ENCODE measurements at regions not wholly inside any gene's neighbourhood (a gene's known extent, or its start where the extent isn't known, plus 50 kb on each side); places are given as distances from the start of the nearest gene placed in this dataset.

GRCh38 chr4:141411936-141412335 lies 191.2 kb downstream of the ZNF330 start:
- Histone ChIP-seq H3K27ac (ENCODE audit: low read depth, low read length) (no peak overlapping the region), H4K20me1 (ENCODE audit: control insufficient read depth, insufficient read depth, low read depth, low read length) (no peaks in the 10 kb centered on the region), H3F3A (ENCODE audit: control insufficient read depth, insufficient read depth) (no peaks in the 10 kb centered on the region), H3K4me2 (ENCODE audit: low read length) (no peak overlapping the region), H3K36me3 (ENCODE audit: control insufficient read depth, low read length) (no peaks in the 10 kb centered on the region), H3K79me2 (ENCODE audit: control insufficient read depth, low read length) (no peaks in the 10 kb centered on the region), H3K9me3 (ENCODE audit: control insufficient read depth, insufficient read depth, low read length) (no peaks in the 10 kb centered on the region), H3K9me2 (replicated peaks; ENCODE audit: control insufficient read depth, low read length) (no peaks in the 10 kb centered on the region), H3K27me3 (ENCODE audit: control insufficient read depth, low read length) (no peaks in the 10 kb centered on the region), H3K4me3 (ENCODE audit: low read length) (no peak overlapping the region), H3K4me1 (ENCODE audit: control insufficient read depth, low read length) (no peaks in the 10 kb centered on the region)
- TF ChIP-seq EZH2phosphoT487 (IDR thresholded peaks at IDR 0.05; ENCODE audit: borderline replicate concordance, low read length), result no peak
- TF ChIP-seq, protein P1, sequence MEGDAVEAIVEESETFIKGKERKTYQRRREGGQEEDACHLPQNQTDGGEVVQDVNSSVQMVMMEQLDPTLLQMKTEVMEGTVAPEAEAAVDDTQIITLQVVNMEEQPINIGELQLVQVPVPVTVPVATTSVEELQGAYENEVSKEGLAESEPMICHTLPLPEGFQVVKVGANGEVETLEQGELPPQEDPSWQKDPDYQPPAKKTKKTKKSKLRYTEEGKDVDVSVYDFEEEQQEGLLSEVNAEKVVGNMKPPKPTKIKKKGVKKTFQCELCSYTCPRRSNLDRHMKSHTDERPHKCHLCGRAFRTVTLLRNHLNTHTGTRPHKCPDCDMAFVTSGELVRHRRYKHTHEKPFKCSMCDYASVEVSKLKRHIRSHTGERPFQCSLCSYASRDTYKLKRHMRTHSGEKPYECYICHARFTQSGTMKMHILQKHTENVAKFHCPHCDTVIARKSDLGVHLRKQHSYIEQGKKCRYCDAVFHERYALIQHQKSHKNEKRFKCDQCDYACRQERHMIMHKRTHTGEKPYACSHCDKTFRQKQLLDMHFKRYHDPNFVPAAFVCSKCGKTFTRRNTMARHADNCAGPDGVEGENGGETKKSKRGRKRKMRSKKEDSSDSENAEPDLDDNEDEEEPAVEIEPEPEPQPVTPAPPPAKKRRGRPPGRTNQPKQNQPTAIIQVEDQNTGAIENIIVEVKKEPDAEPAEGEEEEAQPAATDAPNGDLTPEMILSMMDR (IDR thresholded peaks at IDR 0.05; ENCODE audit: low read depth, low read length, poor library complexity, severe bottlenecking), result no peak

GRCh38 chr4:141413366-141413765 lies 192.7 kb downstream of the ZNF330 start:
- no peaks in the 10 kb centered on the region for H3K4me1 ChIP-seq (ENCODE audit: control insufficient read depth, low read length)
- H3F3A ChIP-seq (ENCODE audit: control insufficient read depth, insufficient read depth), result no peaks in the 10 kb centered on the region
- H3K4me2 ChIP-seq (ENCODE audit: low read length), result no peak overlapping the region
- no peaks in the 10 kb centered on the region for H3K36me3 ChIP-seq (ENCODE audit: control insufficient read depth, low read length)
- H4K20me1 ChIP-seq (ENCODE audit: control insufficient read depth, insufficient read depth, low read depth, low read length), result no peaks in the 10 kb centered on the region
- H3K9me3 ChIP-seq (ENCODE audit: control insufficient read depth, insufficient read depth, low read length), result no peaks in the 10 kb centered on the region
- no peak for TF ChIP-seq EZH2phosphoT487 (IDR thresholded peaks at IDR 0.05; ENCODE audit: borderline replicate concordance, low read length)
- TF ChIP-seq, protein P1 (IDR thresholded peaks at IDR 0.05; ENCODE audit: low read depth, low read length, poor library complexity, severe bottlenecking), result no peak
- no peaks in the 10 kb centered on the region for H3K27me3 ChIP-seq (ENCODE audit: control insufficient read depth, low read length)
- H3K79me2 ChIP-seq (ENCODE audit: control insufficient read depth, low read length), result no peaks in the 10 kb centered on the region
- H3K4me3 ChIP-seq (ENCODE audit: low read length), result no peak overlapping the region
- H3K27ac ChIP-seq (ENCODE audit: low read depth, low read length), result no peak overlapping the region
- no peaks in the 10 kb centered on the region for H3K9me2 ChIP-seq (replicated peaks; ENCODE audit: control insufficient read depth, low read length)

- Histone ChIP-seq H3K36me3 (ENCODE audit: control insufficient read depth, low read length) (no peaks in the 10 kb centered on the region), H3K27ac (ENCODE audit: low read depth, low read length) (no peak overlapping the region), H3K9me3 (ENCODE audit: control insufficient read depth, insufficient read depth, low read length) (no peaks in the 10 kb centered on the region), H3K9me2 (replicated peaks; ENCODE audit: control insufficient read depth, low read length) (no peaks in the 10 kb centered on the region), H3F3A (ENCODE audit: control insufficient read depth, insufficient read depth) (no peaks in the 10 kb centered on the region), H3K4me1 (ENCODE audit: control insufficient read depth, low read length) (no peaks in the 10 kb centered on the region), H4K20me1 (ENCODE audit: control insufficient read depth, insufficient read depth, low read depth, low read length) (no peaks in the 10 kb centered on the region), H3K4me2 (ENCODE audit: low read length) (no peak overlapping the region), H3K4me3 (ENCODE audit: low read length) (no peak overlapping the region), H3K79me2 (ENCODE audit: control insufficient read depth, low read length) (no peaks in the 10 kb centered on the region), H3K27me3 (ENCODE audit: control insufficient read depth, low read length) (no peaks in the 10 kb centered on the region)
- TF ChIP-seq, protein P1 (IDR thresholded peaks at IDR 0.05; ENCODE audit: low read depth, low read length, poor library complexity, severe bottlenecking), result no peak
- TF ChIP-seq EZH2phosphoT487 (IDR thresholded peaks at IDR 0.05; ENCODE audit: borderline replicate concordance, low read length), result no peak
Observed at GRCh38 chr4:141415651-141416050, 195.0 kb downstream of the ZNF330 start.

DNA sequence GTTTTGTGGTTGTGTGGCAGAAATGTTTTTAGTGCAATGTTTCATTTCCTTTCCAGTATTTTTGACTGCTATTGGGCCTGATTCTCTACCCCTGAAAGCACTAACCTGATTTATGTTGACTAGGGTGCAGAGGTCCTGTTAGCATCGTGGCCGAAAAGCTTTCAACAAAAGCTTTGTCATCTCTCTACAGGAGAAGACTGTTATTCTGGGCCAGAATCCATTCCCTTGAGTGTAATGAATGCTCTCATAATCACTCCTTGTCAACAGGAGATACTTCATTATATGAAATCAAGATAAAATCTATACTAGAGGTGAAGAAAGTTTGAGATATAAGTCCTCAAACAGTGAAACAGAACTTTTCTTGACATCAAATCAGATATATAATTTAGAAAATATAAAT lies 195.5 kb downstream of the ZNF330 start:
- no peaks in the 10 kb centered on the region for H4K20me1 ChIP-seq (ENCODE audit: control insufficient read depth, insufficient read depth, low read depth, low read length)
- H3K4me3 ChIP-seq (ENCODE audit: low read length), result no peak overlapping the region
- no peaks in the 10 kb centered on the region for H3K4me1 ChIP-seq (ENCODE audit: control insufficient read depth, low read length)
- H3K27me3 ChIP-seq (ENCODE audit: control insufficient read depth, low read length), result no peaks in the 10 kb centered on the region
- H3K4me2 ChIP-seq (ENCODE audit: low read length), result no peak overlapping the region
- no peaks in the 10 kb centered on the region for H3F3A ChIP-seq (ENCODE audit: control insufficient read depth, insufficient read depth)
- no peaks in the 10 kb centered on the region for H3K36me3 ChIP-seq (ENCODE audit: control insufficient read depth, low read length)
- no peak overlapping the region for H3K27ac ChIP-seq (ENCODE audit: low read depth, low read length)
- H3K9me2 ChIP-seq (replicated peaks; ENCODE audit: control insufficient read depth, low read length), result no peaks in the 10 kb centered on the region
- no peaks in the 10 kb centered on the region for H3K79me2 ChIP-seq (ENCODE audit: control insufficient read depth, low read length)
- H3K9me3 ChIP-seq (ENCODE audit: control insufficient read depth, insufficient read depth, low read length), result no peaks in the 10 kb centered on the region
- TF ChIP-seq, protein P1 (IDR thresholded peaks at IDR 0.05; ENCODE audit: low read depth, low read length, poor library complexity, severe bottlenecking), result no peak
- TF ChIP-seq EZH2phosphoT487 (IDR thresholded peaks at IDR 0.05; ENCODE audit: borderline replicate concordance, low read length), result no peak
